Inflammatory macrophage treated with lipopolysaccharide for 1 hour (primary cell): ENCODE measurements at regions not wholly inside any gene's neighbourhood (a gene's known extent, or its start where the extent isn't known, plus 50 kb on each side); places are given as distances from the start of the nearest gene placed in this dataset.
A peak's percentile ranks its signal among the peaks of the same experiment; 100 is the strongest.

Experiments
- DNase-seq, 2 donors: peaks; one replicate each; pipeline ENCODE4 v3.0.0-alpha.2; 2020 to 2022

- DNase-seq: no peak
Measured at GRCh38 chr4:89541998-89542397, 234.4 kb upstream of the GPRIN3 start.

GRCh38 chr4:89539797-89540711 lies 232.5 kb upstream of the GPRIN3 start:
- DNase-seq: no peak

GRCh38 chr4:89539374-89539773 lies 231.8 kb upstream of the GPRIN3 start:
- no peak for DNase-seq

- DNase-seq: no peak
Measured at GRCh38 chr4:89538886-89539285, 231.3 kb upstream of the GPRIN3 start.

DNA sequence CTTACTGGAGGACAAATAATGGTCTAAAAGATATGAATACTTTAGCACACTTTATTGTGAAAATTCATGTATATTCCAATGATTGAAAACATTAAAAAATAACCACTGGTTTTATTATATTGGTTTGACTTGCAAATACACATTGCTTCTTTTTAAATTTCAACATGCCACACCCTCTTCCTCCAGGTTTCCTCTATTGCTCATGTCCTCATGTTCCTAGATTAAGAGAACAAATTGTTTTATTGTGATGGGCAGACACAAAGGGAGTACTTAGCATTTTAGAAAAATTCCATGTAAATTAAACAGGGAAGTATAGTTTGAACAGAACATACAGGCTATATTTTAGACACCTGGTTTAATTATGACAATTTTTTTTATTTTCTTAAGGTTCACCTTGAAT lies 230.6 kb upstream of the GPRIN3 start:
- no peak for DNase-seq

GRCh38 chr4:89537281-89537680 lies 229.7 kb upstream of the GPRIN3 start:
- no peak for DNase-seq

DNA sequence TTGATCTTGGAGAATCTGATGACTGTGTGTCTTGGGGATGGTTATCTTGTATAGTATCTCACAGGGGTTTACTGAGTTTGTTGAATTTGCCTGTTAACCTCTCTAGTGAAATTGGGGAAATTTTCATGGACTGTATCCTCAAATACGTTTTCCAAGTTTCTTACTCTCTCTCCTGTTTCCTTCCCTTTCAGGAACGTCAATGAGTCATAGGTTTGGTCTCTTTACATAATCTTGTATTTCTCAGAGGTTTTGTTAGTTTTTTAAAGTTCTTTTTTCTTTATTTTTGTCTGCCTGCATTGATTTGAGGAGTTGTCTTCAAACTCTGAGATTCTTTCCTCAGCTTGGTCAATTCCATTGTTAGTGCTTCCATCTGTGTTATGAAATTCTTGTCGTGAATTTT lies 227.7 kb upstream of the GPRIN3 start:
- DNase-seq: no peak

GRCh38 chr4:89534356-89534755 lies 226.8 kb upstream of the GPRIN3 start:
- DNase-seq: no peak

GRCh38 chr4:89531932-89532640 lies 224.5 kb upstream of the GPRIN3 start:
- DNase-seq: no peak

GRCh38 chr4:89528526-89529133 lies 221.0 kb upstream of the GPRIN3 start:
- no peak for DNase-seq

GRCh38 chr4:89521826-89522225 lies 214.2 kb upstream of the GPRIN3 start:
- no peak for DNase-seq

DNA sequence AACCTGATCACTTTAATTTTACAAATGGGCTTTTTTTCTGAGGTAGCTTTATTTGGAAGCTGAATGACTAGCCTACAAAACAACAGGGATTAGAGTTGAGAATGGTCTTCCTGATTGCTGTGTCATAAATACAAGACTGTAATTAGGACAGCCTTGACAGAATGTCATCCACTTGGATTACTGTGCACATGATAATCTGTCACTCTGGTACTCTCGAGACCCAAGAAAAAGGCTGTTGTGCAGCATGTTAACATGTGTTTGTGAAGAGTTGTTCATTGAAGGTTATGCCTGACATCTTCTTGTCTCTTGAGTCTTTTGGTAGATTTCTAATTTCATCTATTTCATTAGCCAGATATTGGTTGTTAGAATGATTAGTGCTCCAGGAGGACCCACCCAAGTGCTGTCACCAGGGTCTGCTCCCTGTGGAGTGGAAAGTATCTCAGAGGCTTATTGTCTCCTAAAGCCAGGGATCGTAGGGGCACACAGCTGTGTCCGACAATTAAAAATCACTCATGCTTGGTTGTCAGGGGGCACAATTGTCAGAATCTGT lies 212.2 kb upstream of the GPRIN3 start:
- no peak for DNase-seq

GRCh38 chr4:89518259-89518658 lies 210.7 kb upstream of the GPRIN3 start:
- no peak for DNase-seq

DNA sequence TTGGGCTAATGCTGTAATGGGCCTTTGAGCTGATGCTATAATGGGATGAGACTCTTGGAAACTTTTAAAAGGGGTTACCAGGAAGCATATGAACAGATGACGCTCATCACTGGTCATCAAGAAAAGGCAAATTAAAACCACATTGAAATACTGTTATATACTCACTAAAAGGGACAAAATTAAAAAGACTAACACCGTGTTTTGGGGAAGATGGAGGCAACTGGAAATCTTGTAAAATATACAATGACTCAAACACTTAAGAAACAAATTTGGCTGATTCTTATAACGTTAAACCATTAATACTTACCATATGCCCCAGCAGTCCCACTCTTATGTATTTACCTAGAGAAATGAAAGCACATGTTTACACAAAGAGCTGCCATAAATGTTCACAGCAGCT lies 207.2 kb upstream of the GPRIN3 start:
- no peak for DNase-seq

DNA sequence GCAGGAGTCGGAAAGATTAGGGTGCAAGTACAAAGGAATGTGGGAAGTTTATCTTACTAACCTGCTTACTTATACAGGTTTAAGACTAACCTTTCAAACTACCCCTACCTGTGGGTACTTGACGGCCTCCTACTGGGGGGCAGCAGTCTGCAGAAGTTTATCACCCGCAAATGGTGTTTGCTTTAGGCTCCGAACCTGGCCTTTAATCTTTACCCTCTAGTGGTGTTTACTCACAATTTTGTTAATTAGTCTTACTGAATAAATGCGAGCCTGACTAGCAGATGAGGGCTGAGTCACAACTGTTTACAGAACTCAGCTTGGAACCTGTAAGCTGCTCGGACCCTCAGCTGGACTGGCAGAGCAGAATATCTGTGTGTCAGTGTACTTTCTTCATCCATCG lies 204.2 kb upstream of the GPRIN3 start:
- DNase-seq: no peak

DNA sequence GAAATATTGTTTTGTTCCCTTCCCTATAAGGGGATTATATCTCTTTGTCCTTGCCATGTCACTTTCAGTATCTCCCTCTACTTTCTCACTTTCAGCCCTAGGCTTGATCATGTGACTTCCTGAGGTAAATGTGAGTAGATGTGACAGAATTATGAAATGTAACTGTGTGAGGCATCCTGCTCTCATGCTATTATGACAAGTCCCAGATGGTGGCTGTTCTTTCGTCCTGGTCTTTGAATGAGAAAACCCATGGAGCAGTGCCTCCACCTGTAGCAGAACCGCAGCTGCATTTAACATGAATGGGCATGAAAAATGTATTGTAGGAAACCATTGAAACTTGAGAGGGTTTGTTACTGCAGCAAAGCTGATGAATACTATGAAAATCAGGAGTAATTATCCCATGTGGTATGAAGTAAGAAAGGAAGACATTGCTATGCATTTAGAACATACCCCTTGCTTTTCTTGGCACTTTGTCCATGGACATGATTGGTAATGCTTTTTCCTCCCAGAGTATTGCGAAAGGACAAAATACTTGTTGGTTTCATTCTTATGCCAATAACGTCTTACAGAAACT lies 202.2 kb upstream of the GPRIN3 start:
- DNase-seq: peak in 1 of 2 donors; percentile 12

DNA sequence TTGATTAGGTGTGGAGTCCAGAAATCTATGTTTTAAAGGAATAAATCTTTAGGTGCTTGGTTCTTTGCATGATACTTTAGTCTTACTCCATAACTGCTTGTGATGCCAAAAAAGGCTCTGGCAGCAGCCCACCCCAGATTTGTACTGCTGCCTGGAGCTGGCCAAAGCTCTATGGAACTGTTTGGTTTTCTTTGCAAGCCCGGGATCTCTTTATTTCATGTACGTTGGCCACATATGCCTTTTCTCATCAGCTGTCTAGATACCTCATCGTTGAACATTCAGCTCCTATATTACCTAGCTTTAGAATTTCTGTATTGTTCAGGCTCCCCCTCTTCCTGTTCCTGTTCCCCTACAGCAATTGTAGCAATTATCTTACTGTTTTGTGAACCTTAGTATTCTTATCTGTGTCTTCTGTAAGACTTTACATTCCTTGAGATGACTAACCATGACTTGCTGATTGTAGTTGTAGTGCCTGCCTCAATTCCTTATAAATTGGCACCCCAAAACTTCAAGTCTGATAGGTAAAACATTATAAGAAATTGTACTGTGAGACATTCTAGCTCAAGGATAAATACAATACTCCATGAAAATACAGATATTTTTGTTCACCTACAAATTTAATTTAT lies 199.4 kb upstream of the GPRIN3 start:
- DNase-seq: no peak

- no peak for DNase-seq
Measured at GRCh38 chr4:89502581-89502980, 195.0 kb upstream of the GPRIN3 start.

DNA sequence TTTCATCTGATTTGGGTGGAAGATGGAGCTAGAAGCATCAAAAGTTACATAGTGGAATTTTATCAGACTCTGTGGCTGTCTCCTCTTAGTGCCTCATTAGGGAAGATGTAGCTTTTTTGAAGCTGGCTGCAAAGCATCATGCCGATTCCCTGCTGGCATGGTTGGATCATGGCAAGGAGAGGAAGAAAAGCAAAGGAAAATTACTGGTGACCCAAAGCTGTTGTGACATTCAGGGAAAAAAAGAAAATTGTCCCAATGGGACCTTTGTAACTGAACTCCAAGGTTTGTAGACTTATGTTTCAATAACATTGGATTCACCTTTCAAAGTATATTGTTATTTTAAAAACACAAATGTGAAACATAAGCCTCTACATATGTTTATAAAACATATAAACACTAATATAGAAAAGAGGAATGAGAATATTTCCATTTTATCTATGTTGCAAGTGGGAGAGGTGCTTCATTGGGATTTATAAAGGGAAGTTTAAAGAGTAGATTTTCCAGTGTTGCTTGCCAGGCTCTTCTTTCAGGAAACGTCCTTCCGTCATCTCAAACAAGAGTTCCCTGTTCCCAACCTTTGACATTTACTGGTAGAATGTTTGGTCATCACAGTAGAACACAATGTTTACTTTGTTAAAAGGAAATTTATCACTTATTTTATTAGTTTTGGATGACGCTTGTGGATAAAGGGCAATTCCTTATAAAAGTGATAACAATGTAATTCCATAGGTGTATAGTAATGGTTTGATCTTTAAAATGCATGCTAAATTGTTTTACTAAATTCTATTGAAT lies 190.1 kb upstream of the GPRIN3 start:
- no peak for DNase-seq

GRCh38 chr4:89496851-89497250 lies 189.3 kb upstream of the GPRIN3 start:
- no peak for DNase-seq

GRCh38 chr4:89493367-89493766 lies 185.8 kb upstream of the GPRIN3 start:
- DNase-seq: no peak

GRCh38 chr4:89492581-89493071 lies 185.0 kb upstream of the GPRIN3 start:
- DNase-seq: peak; percentile 18 to 31
